DOHH2 (cell line): ENCODE measurements at regions not wholly inside any gene's neighbourhood (a gene's known extent, or its start where the extent isn't known, plus 50 kb on each side); places are given as distances from the start of the nearest gene placed in this dataset.

Experiments used
- CTCF ChIP-seq: fragments of 200-600 bp; sonication (generic); IDR thresholded peaks from one replicate; pipeline ENCODE4 v1.5.1; 2014; ENCODE audit warnings: antibody characterized with exemption, mild to moderate bottlenecking, low read depth, low read length; ENCODE audit not compliant: poor library complexity, severe bottlenecking
- EZH2phosphoT487 ChIP-seq: fragments of 200-600 bp; sonication (generic); IDR thresholded peaks from 2 replicates; pipeline ENCODE4 v1.6.1; 2017; ENCODE audit warnings: borderline replicate concordance, mild to moderate bottlenecking, antibody characterized with exemption, low read length, moderate library complexity, mixed read lengths

- no peak for TF ChIP-seq EZH2phosphoT487
- TF ChIP-seq CTCF = no peak
Measured at GRCh38 chr10:117775526-117775925, 233.0 kb downstream of the EMX2 start.
